ENCODE measurements at regions not wholly inside any gene's neighbourhood (a gene's known extent, or its start where the extent isn't known, plus 50 kb on each side); places are given as distances from the start of the nearest gene placed in this dataset.

GRCh38 chr20:6715401-6715941, 52.0 kb upstream of the BMP2 start:
- Histone ChIP-seq H3K27me3 (ENCODE audit: control insufficient read depth in 4 of 4, insufficient read depth in 4 of 4, low read length in 3 of 4) (no peaks in the 10 kb centered on the region), H3K27ac (ENCODE audit: low read depth in 1 of 2, low read length in 2 of 2) (no peak overlapping the region), H3K36me3 (ENCODE audit: control insufficient read depth in 4 of 4, insufficient read depth in 3 of 4, low read depth in 1 of 4, low read length in 3 of 4) (no peaks in the 10 kb centered on the region), H3K4me3 (ENCODE audit: low read depth in 1 of 3, low read length in 3 of 3) (no peak overlapping the region), H3K4me1 (ENCODE audit: control insufficient read depth in 4 of 4, insufficient read depth in 4 of 4, low read length in 3 of 4) (peaks cover 0 to 2% (median 0%) of the 10 kb centered on the region in 4 donors), H3K9me3 (ENCODE audit: control insufficient read depth in 4 of 4, low read length in 3 of 4) (no peaks in the 10 kb centered on the region), H3K9ac (ENCODE audit: low read depth in 1 of 2, low read length in 2 of 2) (no peak overlapping the region)
- no peak for DNase-seq (ENCODE audit: low spot score)
- 83% methylated on average over 7 of the region's 7 CpGs for WGBS
- TF ChIP-seq EGR1 (IDR thresholded peaks at IDR 0.05; ENCODE audit: low read depth in 2 of 2): no peak
- no peak for TF ChIP-seq CTCF (IDR thresholded peaks at IDR 0.05; ENCODE audit: low read depth, low read length, missing input control)
- TF ChIP-seq FOXA2 (IDR thresholded peaks at IDR 0.05): no peak
- no peak for TF ChIP-seq GABPA (IDR thresholded peaks at IDR 0.05 in 1 of 2, conservative IDR thresholded peaks at IDR 0.05 in 1 of 2)
- TF ChIP-seq NR2F2 (IDR thresholded peaks at IDR 0.05): no peak
- TF ChIP-seq FOXA1 (IDR thresholded peaks at IDR 0.05): no peak
- TF ChIP-seq HNF4G (IDR thresholded peaks at IDR 0.05): no peak
- TF ChIP-seq HNF4A (conservative IDR thresholded peaks at IDR 0.05): no peak
- TF ChIP-seq RAD21 (IDR thresholded peaks at IDR 0.05): no peak
- TF ChIP-seq TAF1 (conservative IDR thresholded peaks at IDR 0.05): no peak
- no peak for TF ChIP-seq RXRA (IDR thresholded peaks at IDR 0.05)
- no peak for TF ChIP-seq MAX (IDR thresholded peaks at IDR 0.05)
- TF ChIP-seq JUND (IDR thresholded peaks at IDR 0.05): no peak
- TF ChIP-seq ATF3 (IDR thresholded peaks at IDR 0.05): no peak

- H3K4me1 ChIP-seq (ENCODE audit: control insufficient read depth in 4 of 4, insufficient read depth in 4 of 4, low read length in 3 of 4): peaks cover 0 to 10% (median 0%) of the 10 kb centered on the region in 4 donors
- no peaks in the 10 kb centered on the region for H3K9me3 ChIP-seq (ENCODE audit: control insufficient read depth in 4 of 4, low read length in 3 of 4)
- DNase-seq (ENCODE audit: low spot score): peak; percentile 74
- no peak overlapping the region for H3K27ac ChIP-seq (ENCODE audit: low read depth in 1 of 2, low read length in 2 of 2)
- TF ChIP-seq HNF4A (conservative IDR thresholded peaks at IDR 0.05) (no peak), TAF1 (conservative IDR thresholded peaks at IDR 0.05) (no peak), HNF4G (IDR thresholded peaks at IDR 0.05) (no peak), YY1 (IDR thresholded peaks at IDR 0.05) (no peak)
- no peak overlapping the region for H3K4me3 ChIP-seq (ENCODE audit: low read depth in 1 of 3, low read length in 3 of 3)
- 83% methylated on average over 5 of the region's 5 CpGs for WGBS
- H3K27me3 ChIP-seq (ENCODE audit: control insufficient read depth in 4 of 4, insufficient read depth in 4 of 4, low read length in 3 of 4): no peaks in the 10 kb centered on the region
- no peaks in the 10 kb centered on the region for H3K36me3 ChIP-seq (ENCODE audit: control insufficient read depth in 4 of 4, insufficient read depth in 3 of 4, low read depth in 1 of 4, low read length in 3 of 4)
- no peak overlapping the region for H3K9ac ChIP-seq (ENCODE audit: low read depth in 1 of 2, low read length in 2 of 2)
Observed at GRCh38 chr20:6714279-6714711, 53.2 kb upstream of the BMP2 start.

GRCh38 chr20:6711951-6712649, 55.4 kb upstream of the BMP2 start:
- no peak for DNase-seq (ENCODE audit: low spot score)
- no peak overlapping the region for H3K27ac ChIP-seq (ENCODE audit: low read depth in 1 of 2, low read length in 2 of 2)
- no peaks in the 10 kb centered on the region for H3K9me3 ChIP-seq (ENCODE audit: control insufficient read depth in 4 of 4, low read length in 3 of 4)
- H3K4me1 ChIP-seq (ENCODE audit: control insufficient read depth in 4 of 4, insufficient read depth in 4 of 4, low read length in 3 of 4): peaks cover 0 to 27% (median 5%) of the 10 kb centered on the region in 4 donors
- H3K36me3 ChIP-seq (ENCODE audit: control insufficient read depth in 4 of 4, insufficient read depth in 3 of 4, low read depth in 1 of 4, low read length in 3 of 4): no peaks in the 10 kb centered on the region
- H3K4me3 ChIP-seq (ENCODE audit: low read depth in 1 of 3, low read length in 3 of 3): no peak overlapping the region
- H3K27me3 ChIP-seq (ENCODE audit: control insufficient read depth in 4 of 4, insufficient read depth in 4 of 4, low read length in 3 of 4): no peaks in the 10 kb centered on the region
- TF ChIP-seq SP1 (IDR thresholded peaks at IDR 0.05) (peak; percentile 16), RAD21 (IDR thresholded peaks at IDR 0.05) (peak in 1 of 2 donors; percentile 35), REST (IDR thresholded peaks at IDR 0.05) (no peak), YY1 (IDR thresholded peaks at IDR 0.05) (no peak), MAX (IDR thresholded peaks at IDR 0.05) (peak; percentile 22), FOXA2 (IDR thresholded peaks at IDR 0.05) (peak; percentile 26), RXRA (IDR thresholded peaks at IDR 0.05) (peak; percentile 22 to 39), JUND (IDR thresholded peaks at IDR 0.05) (peak in 1 of 2 donors; percentile 10), NR2F2 (IDR thresholded peaks at IDR 0.05) (peak; percentile 85), HNF4A (conservative IDR thresholded peaks at IDR 0.05) (peak; percentile 10 to 34)
- WGBS: 63% methylated on average over 12 of the region's 12 CpGs
- H3K9ac ChIP-seq (ENCODE audit: low read depth in 1 of 2, low read length in 2 of 2): no peak overlapping the region
